ENCODE measurements at regions not wholly inside any gene's neighbourhood (a gene's known extent, or its start where the extent isn't known, plus 50 kb on each side); places are given as distances from the start of the nearest gene placed in this dataset.

- DNase-seq (ENCODE audit: insufficient read length, low spot score, missing footprints): no peak
- no peaks in the 10 kb centered on the region for H3K4me1 ChIP-seq (ENCODE audit: insufficient read depth, low read length)
- no peak overlapping the region for H3K4me2 ChIP-seq (ENCODE audit: insufficient read depth, low read length)
- no peak overlapping the region for H3K27ac ChIP-seq (ENCODE audit: low read depth, low read length)
- no peaks in the 10 kb centered on the region for H3K79me2 ChIP-seq (ENCODE audit: insufficient read depth, low read length)
- no peak for TF ChIP-seq CTCF (IDR thresholded peaks at IDR 0.05; ENCODE audit: extremely low read depth, low read depth, low read length)
- no peaks in the 10 kb centered on the region for H3K36me3 ChIP-seq (ENCODE audit: insufficient read depth, low read length)
- no peaks in the 10 kb centered on the region for H3K9me3 ChIP-seq (ENCODE audit: low read depth, low read length)
- H3K4me3 ChIP-seq (ENCODE audit: insufficient read depth, low read length): no peak overlapping the region
- H3K27me3 ChIP-seq (ENCODE audit: insufficient read depth, low read length): no peaks in the 10 kb centered on the region
- no peaks in the 10 kb centered on the region for H4K20me1 ChIP-seq (ENCODE audit: insufficient read depth, low read length)
- no peak overlapping the region for H2AFZ ChIP-seq (ENCODE audit: low read length)
Observed at GRCh38 chr16:61083711-61084110, 952.5 kb downstream of the CDH8 start.

GRCh38 chr16:61074324-61074723 is 961.9 kb downstream of the CDH8 start:
- Histone ChIP-seq H3K9me3 (ENCODE audit: low read depth, low read length) (no peaks in the 10 kb centered on the region), H3K27ac (ENCODE audit: low read depth, low read length) (no peak overlapping the region), H3K4me2 (ENCODE audit: insufficient read depth, low read length) (no peak overlapping the region), H4K20me1 (ENCODE audit: insufficient read depth, low read length) (no peaks in the 10 kb centered on the region), H3K4me3 (ENCODE audit: insufficient read depth, low read length) (no peak overlapping the region), H2AFZ (ENCODE audit: low read length) (no peak overlapping the region), H3K36me3 (ENCODE audit: insufficient read depth, low read length) (no peaks in the 10 kb centered on the region), H3K27me3 (ENCODE audit: insufficient read depth, low read length) (no peaks in the 10 kb centered on the region), H3K4me1 (ENCODE audit: insufficient read depth, low read length) (no peaks in the 10 kb centered on the region), H3K79me2 (ENCODE audit: insufficient read depth, low read length) (no peaks in the 10 kb centered on the region)
- TF ChIP-seq CTCF (IDR thresholded peaks at IDR 0.05; ENCODE audit: extremely low read depth, low read depth, low read length): no peak
- no peak for DNase-seq (ENCODE audit: insufficient read length, low spot score, missing footprints)

- H3K4me1 ChIP-seq (ENCODE audit: insufficient read depth, low read length): no peaks in the 10 kb centered on the region
- no peak overlapping the region for H3K4me3 ChIP-seq (ENCODE audit: insufficient read depth, low read length)
- no peaks in the 10 kb centered on the region for H4K20me1 ChIP-seq (ENCODE audit: insufficient read depth, low read length)
Observed at GRCh38 chr16:61057635-61058034, 978.6 kb downstream of the CDH8 start.

GRCh38 chr16:61050547-61050946 is 985.7 kb downstream of the CDH8 start:
- TF ChIP-seq CTCF (IDR thresholded peaks at IDR 0.05; ENCODE audit: extremely low read depth, low read depth, low read length): no peak
- H3K27ac ChIP-seq (ENCODE audit: low read depth, low read length): no peak overlapping the region
- no peaks in the 10 kb centered on the region for H3K27me3 ChIP-seq (ENCODE audit: insufficient read depth, low read length)
- no peak overlapping the region for H3K4me2 ChIP-seq (ENCODE audit: insufficient read depth, low read length)
- H3K4me3 ChIP-seq (ENCODE audit: insufficient read depth, low read length): no peak overlapping the region
- no peaks in the 10 kb centered on the region for H3K36me3 ChIP-seq (ENCODE audit: insufficient read depth, low read length)
- DNase-seq (ENCODE audit: insufficient read length, low spot score, missing footprints): no peak
- no peaks in the 10 kb centered on the region for H3K4me1 ChIP-seq (ENCODE audit: insufficient read depth, low read length)
- peaks cover 7% of the 10 kb centered on the region for H3K9me3 ChIP-seq (ENCODE audit: low read depth, low read length)
- H3K79me2 ChIP-seq (ENCODE audit: insufficient read depth, low read length): no peaks in the 10 kb centered on the region
- no peaks in the 10 kb centered on the region for H4K20me1 ChIP-seq (ENCODE audit: insufficient read depth, low read length)
- H2AFZ ChIP-seq (ENCODE audit: low read length): no peak overlapping the region

More at GRCh38 chr16:61057635-61058034, 978.6 kb downstream of the CDH8 start:
- H3K27ac ChIP-seq (ENCODE audit: low read depth, low read length): no peak overlapping the region
- H3K79me2 ChIP-seq (ENCODE audit: insufficient read depth, low read length): no peaks in the 10 kb centered on the region
- H3K27me3 ChIP-seq (ENCODE audit: insufficient read depth, low read length): no peaks in the 10 kb centered on the region
- H2AFZ ChIP-seq (ENCODE audit: low read length): no peak overlapping the region
- H3K4me2 ChIP-seq (ENCODE audit: insufficient read depth, low read length): no peak overlapping the region
- no peaks in the 10 kb centered on the region for H3K36me3 ChIP-seq (ENCODE audit: insufficient read depth, low read length)
- H3K9me3 ChIP-seq (ENCODE audit: low read depth, low read length): peaks cover 3% of the 10 kb centered on the region
- no peak for DNase-seq (ENCODE audit: insufficient read length, low spot score, missing footprints)
- no peak for TF ChIP-seq CTCF (IDR thresholded peaks at IDR 0.05; ENCODE audit: extremely low read depth, low read depth, low read length)
